ENCODE measurements at regions not wholly inside any gene's neighbourhood (a gene's known extent, or its start where the extent isn't known, plus 50 kb on each side); places are given as distances from the start of the nearest gene placed in this dataset.
"Not testable (repeated sequence)": the region's sequence is repeated elsewhere in the genome, so short reads cannot be mapped to it uniquely, and the experiment has no call there.

GRCh38 chr16:29309601-29310000 lies 96.9 kb downstream of the NPIPB11 start:
- DNase-seq = not testable (repeated sequence)

- DNase-seq = no peak
These were observed 97.6 kb downstream of the NPIPB11 start for GRCh38 chr16:29308644-29309546.

- DNase-seq = no peak
These were observed 98.7 kb downstream of the NPIPB11 start for GRCh38 chr16:29307598-29308507.

- DNase-seq = no peak
These were observed 99.4 kb downstream of the NPIPB11 start for GRCh38 chr16:29306943-29307597.

GRCh38 chr16:29306201-29306600 lies 100.3 kb downstream of the NPIPB11 start:
- no peak for DNase-seq

GRCh38 chr16:29305018-29305417 lies 101.5 kb downstream of the NPIPB11 start:
- not testable (repeated sequence) for DNase-seq

GRCh38 chr16:29304251-29304650 lies 102.3 kb downstream of the NPIPB11 start:
- no peak for DNase-seq

- DNase-seq = no peak
These were observed 103.0 kb downstream of the NPIPB11 start for GRCh38 chr16:29303520-29303919.

GRCh38 chr16:29302976-29303375 lies 103.5 kb downstream of the NPIPB11 start:
- DNase-seq = no peak

GRCh38 chr16:29302433-29302832 lies 104.1 kb downstream of the NPIPB11 start:
- DNase-seq = not testable (repeated sequence)

- not testable (repeated sequence) for DNase-seq
These were observed 104.7 kb downstream of the NPIPB11 start for GRCh38 chr16:29301662-29302285.

GRCh38 chr16:29300541-29301535 lies 105.7 kb downstream of the NPIPB11 start:
- not testable (repeated sequence) for DNase-seq

- DNase-seq = not testable (repeated sequence)
These were observed 106.5 kb downstream of the NPIPB11 start for GRCh38 chr16:29300030-29300491.

- DNase-seq = not testable (repeated sequence)
These were observed 107.5 kb downstream of the NPIPB11 start for GRCh38 chr16:29298997-29299396.

- DNase-seq = not testable (repeated sequence)
These were observed 108.2 kb downstream of the NPIPB11 start for GRCh38 chr16:29298307-29298706.

GRCh38 chr16:29297809-29298177 lies 108.7 kb downstream of the NPIPB11 start:
- not testable (repeated sequence) for DNase-seq

- not testable (repeated sequence) for DNase-seq
These were observed 109.2 kb downstream of the NPIPB11 start for GRCh38 chr16:29297144-29297808.

GRCh38 chr16:29296176-29296575 lies 110.3 kb downstream of the NPIPB11 start:
- not testable (repeated sequence) for DNase-seq

GRCh38 chr16:29294951-29295795 lies 111.3 kb downstream of the NPIPB11 start:
- DNase-seq = not testable (repeated sequence)
